Activated CD4-positive, alpha-beta T cell treated with anti-CD3 and anti-CD28 coated beads for 36 hours (primary cell): ENCODE measurements at regions not wholly inside any gene's neighbourhood (a gene's known extent, or its start where the extent isn't known, plus 50 kb on each side); places are given as distances from the start of the nearest gene placed in this dataset.

Experiments
- ATAC-seq: fragments of 200-7000 bp; cut with Tn5 transposase; one replicate; pipeline ENCODE4 v1.10.0; 2021; ENCODE audit warnings: mild to moderate bottlenecking, moderate library complexity
- CTCF ChIA-PET: fragments of 350-600 bp; sonication (Branson Sonifier 250); formaldehyde crosslinking; loops from one replicate; lab custom pipeline; 2021; ENCODE audit warnings: antibody characterized with exemption; lab: Charles Lee
- POLR2A ChIA-PET: fragments of 350-600 bp; sonication (Branson Sonifier 250); formaldehyde crosslinking; loops from one replicate; lab custom pipeline; 2021; ENCODE audit warnings: antibody characterized with exemption, inconsistent platforms; lab: Charles Lee
- DNase-seq: peaks from one replicate; pipeline ENCODE4 v3.0.0-alpha.2; 2020
- H3K27ac Mint-ChIP-seq: one replicate; pipeline ENCODE4 v1.8.0; 2021; ENCODE audit warnings: mixed read lengths
- H3K27me3 Mint-ChIP-seq: one replicate; pipeline ENCODE4 v1.8.0; 2021; ENCODE audit warnings: mixed read lengths
- H3K36me3 Mint-ChIP-seq: one replicate; pipeline ENCODE4 v1.8.0; 2021; ENCODE audit warnings: low read depth, mixed read lengths
- H3K4me1 Mint-ChIP-seq: one replicate; pipeline ENCODE4 v1.8.0; 2021; ENCODE audit warnings: mixed read lengths
- H3K4me3 Mint-ChIP-seq: one replicate; pipeline ENCODE4 v1.8.0; 2021; ENCODE audit warnings: mild to moderate bottlenecking, moderate library complexity, mixed read lengths
- H3K9me3 Mint-ChIP-seq: one replicate; pipeline ENCODE4 v1.8.0; 2021; ENCODE audit warnings: low read depth, mixed read lengths
- intact Hi-C, 2 experiments: fragments of 100-400 bp; cut with DNase I in 1 of 2; cut with micrococcal nuclease in 1 of 2; formaldehyde crosslinking; loops; one replicate each; pipeline versions ENCODE4 v1.14.2 to v1.15.1; 2022 to 2024; cut with DNase I, micrococcal nuclease

DNA sequence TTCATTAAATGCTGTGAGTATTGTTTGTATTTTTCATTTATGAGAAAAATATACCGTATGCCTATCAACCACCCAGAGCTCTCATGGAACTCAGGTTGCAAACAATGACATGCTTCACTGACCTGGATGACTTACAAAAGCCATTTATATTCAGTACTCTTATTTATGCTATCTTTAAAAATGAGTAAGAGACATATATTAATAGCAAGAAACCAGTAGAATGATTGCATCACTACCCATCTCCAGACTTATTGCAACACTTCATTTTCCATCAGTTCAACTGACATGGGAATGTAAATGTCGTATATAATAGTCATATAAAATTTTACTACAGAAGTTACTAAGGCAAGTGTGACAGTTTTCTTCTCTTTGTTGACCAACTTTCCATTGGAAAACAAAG, 69.1 kb downstream of the OTP start:
- POLR2A ChIA-PET: no interaction called here
- Mint-ChIP-seq H3K4me3 (no peak overlapping the region), H3K4me1 (no peaks in the 10 kb centered on the region), H3K27me3 (peaks cover 18% of the 10 kb centered on the region), H3K9me3 (no peaks in the 10 kb centered on the region), H3K36me3 (no peaks in the 10 kb centered on the region), H3K27ac (no peak overlapping the region)
- CTCF ChIA-PET: no interaction called here
- intact Hi-C loops: loop anchor here (10.0 kb wide), 3 partner anchors 405 to 725 kb away; partner anchors contain the start of gene AP3B1 (in 1 of the 2)
- ATAC-seq (no peak), DNase-seq (no peak)

DNA sequence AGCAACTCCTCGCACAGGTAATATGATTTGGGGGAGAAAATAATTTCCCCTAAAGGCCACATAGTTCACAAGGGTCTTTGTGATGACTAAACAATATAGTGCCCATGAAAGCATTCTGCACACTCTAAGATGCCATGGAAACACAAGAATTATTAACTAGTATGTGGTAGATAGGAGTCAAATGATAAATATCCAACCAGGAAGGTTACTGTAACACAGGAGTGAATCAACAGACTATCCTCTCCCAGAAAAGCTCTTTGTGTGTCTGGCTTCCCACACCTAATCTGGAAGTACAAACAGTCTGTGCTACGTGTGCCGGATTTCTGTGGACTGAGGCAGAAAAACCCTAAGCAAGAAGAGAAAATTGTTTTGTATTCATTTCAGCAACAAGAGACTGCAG, 70.0 kb downstream of the OTP start:
- Mint-ChIP-seq H3K36me3 (no peaks in the 10 kb centered on the region), H3K4me1 (no peaks in the 10 kb centered on the region), H3K9me3 (no peaks in the 10 kb centered on the region), H3K4me3 (no peak overlapping the region), H3K27ac (no peak overlapping the region), H3K27me3 (peaks cover 13% of the 10 kb centered on the region)
- intact Hi-C loops: loop anchor here (10.0 kb wide), 3 partner anchors 406 to 726 kb away; partner anchors contain the start of gene AP3B1 (in 1 of the 2)
- ATAC-seq (no peak), DNase-seq (no peak)
- ChIA-PET CTCF (no interaction called here), POLR2A (no interaction called here)

DNA sequence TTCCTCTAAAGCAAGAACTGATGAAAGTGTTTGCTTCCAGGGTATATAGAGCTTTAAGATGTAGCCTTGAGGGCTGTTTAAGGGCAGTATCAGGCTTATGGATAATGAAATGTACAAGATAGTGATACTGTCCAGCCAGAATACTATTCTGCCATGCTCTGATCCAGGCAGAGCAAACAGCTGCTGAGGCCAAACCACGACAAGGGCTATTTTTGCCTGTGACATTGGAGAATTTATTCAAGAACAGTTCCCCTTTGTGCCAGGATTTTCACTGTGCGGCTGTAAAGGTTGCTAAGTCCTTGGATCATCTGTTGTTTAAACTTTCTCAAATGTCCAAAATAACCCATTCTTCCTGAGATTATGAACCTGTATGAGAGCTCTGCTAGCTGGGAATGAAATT, 70.4 kb downstream of the OTP start:
- intact Hi-C loops: loop anchor here (10.0 kb wide), 3 partner anchors 407 to 727 kb away; partner anchors contain the start of gene AP3B1 (in 1 of the 2)
- POLR2A ChIA-PET: no interaction called here
- H3K27ac Mint-ChIP-seq: no peak overlapping the region
- H3K36me3 Mint-ChIP-seq: no peaks in the 10 kb centered on the region
- ATAC-seq: no peak
- DNase-seq: no peak
- H3K9me3 Mint-ChIP-seq: no peaks in the 10 kb centered on the region
- peaks cover 13% of the 10 kb centered on the region for H3K27me3 Mint-ChIP-seq
- H3K4me1 Mint-ChIP-seq: no peaks in the 10 kb centered on the region
- CTCF ChIA-PET: no interaction called here
- H3K4me3 Mint-ChIP-seq: no peak overlapping the region

DNA sequence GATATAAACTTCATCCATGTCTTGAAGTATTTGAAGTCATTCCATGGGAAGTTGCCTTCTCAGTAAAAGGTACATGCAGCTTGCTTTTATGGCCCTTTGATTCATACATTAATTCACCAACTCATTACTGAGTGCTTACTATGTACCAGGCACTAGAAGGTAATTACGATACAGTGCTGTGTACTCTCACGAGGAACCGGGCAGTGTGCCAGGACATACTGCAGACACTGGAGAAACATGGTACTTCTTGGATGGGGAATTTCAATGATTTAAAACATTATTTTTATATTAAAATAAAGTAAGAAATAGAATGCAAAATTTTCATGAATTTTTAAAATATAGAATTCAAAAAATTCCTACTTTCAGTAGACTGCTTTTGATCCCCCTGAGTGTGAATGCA, 71.4 kb upstream of the WDR41 start:
- intact Hi-C loops: loop anchor here (5.0 to 10.0 kb wide), 5 partner anchors 409 to 731 kb away; partner anchors contain the start of gene AP3B1 (in 1 of the 2)
- Mint-ChIP-seq H3K27ac (no peak overlapping the region), H3K4me1 (no peaks in the 10 kb centered on the region), H3K36me3 (no peaks in the 10 kb centered on the region), H3K27me3 (peaks cover 9% of the 10 kb centered on the region), H3K4me3 (no peak overlapping the region), H3K9me3 (no peaks in the 10 kb centered on the region)
- ChIA-PET CTCF (no interaction called here), POLR2A (no interaction called here)
- DNase-seq (no peak), ATAC-seq (no peak)

DNA sequence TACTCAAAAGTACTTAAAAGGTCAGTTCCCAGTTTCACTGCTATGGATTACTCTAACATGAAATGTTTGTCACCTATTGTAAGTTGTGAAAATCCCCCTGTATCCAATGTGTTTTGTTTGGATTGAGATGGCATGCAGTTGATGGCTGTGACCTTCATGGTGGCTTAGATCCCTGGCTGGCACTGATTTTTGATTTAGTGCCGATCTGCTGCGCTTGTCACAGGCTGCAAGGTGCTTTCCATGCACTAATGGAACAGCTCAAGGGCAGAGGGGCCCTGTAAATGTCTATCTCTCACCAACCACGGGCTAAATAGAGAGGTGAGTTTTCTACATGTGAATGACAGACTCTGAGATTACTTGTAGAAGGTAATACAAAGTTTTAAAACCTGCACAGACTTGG, 69.8 kb upstream of the WDR41 start:
- ATAC-seq: no peak

DNA sequence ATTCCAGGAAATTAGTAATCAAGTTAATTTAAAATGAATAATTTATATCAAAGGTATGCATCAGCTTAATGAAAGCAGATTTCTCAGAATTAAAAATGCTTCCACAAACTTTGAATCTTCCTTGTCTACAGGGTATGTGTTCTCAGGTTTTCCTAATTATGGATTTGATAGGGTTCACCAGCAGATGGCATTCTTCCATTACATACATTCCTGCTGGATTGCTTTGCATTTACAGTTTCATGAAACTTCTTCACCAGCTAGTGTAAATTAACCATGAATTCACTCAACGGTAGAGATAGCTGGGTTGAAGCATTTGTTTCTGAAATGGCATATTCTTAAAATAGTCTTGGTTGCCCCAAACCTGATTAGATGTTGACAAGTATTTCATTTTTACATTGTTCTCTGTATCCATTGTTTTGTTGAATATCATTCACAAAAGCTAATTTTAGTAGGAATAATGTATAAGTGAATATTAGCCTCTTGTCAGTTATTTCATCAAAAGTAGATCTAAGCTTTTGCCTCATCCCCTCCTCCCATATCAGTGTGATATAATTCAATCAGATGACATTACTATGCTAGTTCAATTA, 68.7 kb upstream of the WDR41 start:
- no peaks in the 10 kb centered on the region for H3K36me3 Mint-ChIP-seq
- H3K9me3 Mint-ChIP-seq: no peaks in the 10 kb centered on the region
- peaks cover 4% of the 10 kb centered on the region for H3K27me3 Mint-ChIP-seq
- ChIA-PET POLR2A (no interaction called here), CTCF (interaction anchor here (0.7 to 1.3 kb wide), 3 partner anchors 13 to 70 kb away, joined by 3 read pairs; no protein-coding TSS in a partner anchor)
- no peak overlapping the region for H3K4me3 Mint-ChIP-seq
- DNase-seq (no peak), ATAC-seq (no peak)
- no peaks in the 10 kb centered on the region for H3K4me1 Mint-ChIP-seq
- no peak overlapping the region for H3K27ac Mint-ChIP-seq
- intact Hi-C loops: loop anchor here (1.0 to 10.0 kb wide), 7 partner anchors 412 to 734 kb away; partner anchors contain the start of gene AP3B1 (in 1 of the 2)

More for the DNA sequence above, 69.8 kb upstream of the WDR41 start:
- no peak overlapping the region for H3K27ac Mint-ChIP-seq
- H3K9me3 Mint-ChIP-seq: no peaks in the 10 kb centered on the region
- no peaks in the 10 kb centered on the region for H3K36me3 Mint-ChIP-seq
- ChIA-PET CTCF (interaction anchor here (0.6 to 1.3 kb wide), 2 partner anchors 68 to 739 kb away, joined by 3 read pairs; no protein-coding TSS in a partner anchor), POLR2A (no interaction called here)
- no peak overlapping the region for H3K4me3 Mint-ChIP-seq
- DNase-seq: no peak
- H3K4me1 Mint-ChIP-seq: no peaks in the 10 kb centered on the region
- intact Hi-C loops: loop anchor here (2.0 to 10.0 kb wide), 6 partner anchors 410 to 733 kb away; partner anchors contain the start of gene AP3B1 (in 1 of the 2)
- H3K27me3 Mint-ChIP-seq: peaks cover 2% of the 10 kb centered on the region

DNA sequence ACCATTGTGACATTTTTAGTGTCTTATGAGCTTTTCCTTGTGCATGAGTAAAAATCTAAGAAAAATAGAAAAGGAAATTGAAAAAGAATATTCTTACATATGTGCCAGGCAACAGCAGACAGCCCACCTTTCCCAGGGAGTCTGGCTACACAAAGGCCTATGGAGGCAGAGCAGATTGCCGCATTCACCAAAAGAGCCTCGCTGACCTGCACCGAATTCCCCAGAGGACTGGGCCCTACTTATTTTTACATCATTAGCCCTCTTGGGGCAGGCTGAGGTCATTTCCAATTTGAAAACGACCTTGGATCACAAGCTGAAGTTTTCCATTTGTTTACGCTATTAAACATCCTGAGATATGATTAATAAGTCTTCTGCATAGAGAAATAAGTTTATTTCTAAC, 66.2 kb upstream of the WDR41 start:
- H3K27ac Mint-ChIP-seq: no peak overlapping the region
- intact Hi-C loops: no loop called here
- H3K4me1 Mint-ChIP-seq: no peaks in the 10 kb centered on the region
- no peaks in the 10 kb centered on the region for H3K36me3 Mint-ChIP-seq
- ChIA-PET POLR2A (no interaction called here), CTCF (no interaction called here)
- ATAC-seq (no peak), DNase-seq (no peak)
- no peak overlapping the region for H3K4me3 Mint-ChIP-seq
- H3K27me3 Mint-ChIP-seq: peaks cover 4% of the 10 kb centered on the region
- H3K9me3 Mint-ChIP-seq: no peaks in the 10 kb centered on the region

DNA sequence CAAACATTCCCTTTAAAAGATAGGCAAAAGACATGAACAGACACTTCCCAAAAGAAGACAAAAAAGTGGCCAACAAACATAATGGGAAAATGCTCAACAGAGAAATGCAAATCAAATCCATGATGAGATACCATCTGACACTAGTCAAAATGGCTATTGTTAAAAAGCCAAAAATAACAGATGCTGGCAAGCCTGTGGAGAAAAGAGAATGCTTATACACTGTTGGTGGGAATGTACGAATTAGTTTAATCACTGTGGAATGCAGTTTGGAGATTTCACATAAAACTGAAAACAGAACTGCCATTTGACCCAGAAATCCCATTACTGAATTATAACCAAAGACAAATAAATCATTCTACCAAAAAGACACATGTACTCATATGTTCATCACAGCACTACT, 58.3 kb upstream of the WDR41 start:
- Mint-ChIP-seq H3K27me3 (peaks cover 8% of the 10 kb centered on the region), H3K4me1 (no peaks in the 10 kb centered on the region), H3K27ac (no peak overlapping the region), H3K9me3 (peaks cover 3% of the 10 kb centered on the region), H3K4me3 (no peak overlapping the region), H3K36me3 (no peaks in the 10 kb centered on the region)
- POLR2A ChIA-PET: no interaction called here
- intact Hi-C loops: no loop called here
- CTCF ChIA-PET: no interaction called here
- DNase-seq: no peak
- no peak for ATAC-seq

DNA sequence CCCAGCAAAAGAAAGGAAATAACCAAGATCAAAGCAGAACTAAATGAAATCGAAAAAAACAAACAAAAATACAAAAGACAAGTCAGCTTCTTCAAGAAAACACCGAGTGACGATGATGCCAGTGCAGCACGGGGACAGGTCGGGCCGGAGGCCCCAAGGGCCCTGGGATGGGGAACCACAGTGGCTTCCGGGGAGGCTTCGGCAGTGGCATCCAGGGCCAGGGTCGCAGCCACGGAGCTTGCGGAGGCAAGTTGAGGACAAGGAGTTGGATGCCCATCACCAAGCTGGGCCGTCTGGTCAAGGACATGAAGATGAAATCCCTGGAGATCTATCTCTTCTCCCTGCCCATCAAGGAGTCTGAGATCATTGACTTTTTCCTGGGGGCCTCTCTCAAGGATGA, 53.2 kb upstream of the WDR41 start:
- POLR2A ChIA-PET: no interaction called here

More for the DNA sequence above, 53.2 kb upstream of the WDR41 start:
- H3K27me3 Mint-ChIP-seq: peaks cover 18% of the 10 kb centered on the region
- ATAC-seq (no peak), DNase-seq (no peak)
- H3K9me3 Mint-ChIP-seq: peaks cover 7% of the 10 kb centered on the region
- H3K4me1 Mint-ChIP-seq: no peaks in the 10 kb centered on the region
- CTCF ChIA-PET: no interaction called here
- H3K27ac Mint-ChIP-seq: no peak overlapping the region
- intact Hi-C loops: no loop called here
- H3K4me3 Mint-ChIP-seq: no peak overlapping the region
- no peaks in the 10 kb centered on the region for H3K36me3 Mint-ChIP-seq
